ENCODE measurements at regions not wholly inside any gene's neighbourhood (a gene's known extent, or its start where the extent isn't known, plus 50 kb on each side); places are given as distances from the start of the nearest gene placed in this dataset.

- TF ChIP-seq ZUFSP (CRISPR knock-in tag; IDR thresholded peaks at IDR 0.05; ENCODE audit: borderline replicate concordance) = no peak
- TF ChIP-seq PHF20 (CRISPR knock-in tag; IDR thresholded peaks at IDR 0.05) = no peak
- TF ChIP-seq ATF4 (CRISPR knock-in tag; IDR thresholded peaks at IDR 0.05) = peak; percentile 64 to 90; a peak in 3 of 4 replicates
- TF ChIP-seq BCL6 (CRISPR knock-in tag; IDR thresholded peaks at IDR 0.05) = peak; percentile 92
- no peak for TF ChIP-seq AGO1 (IDR thresholded peaks at IDR 0.05; ENCODE audit: low read depth, low read length, poor library complexity, severe bottlenecking)
- TF ChIP-seq BCLAF1 (IDR thresholded peaks at IDR 0.05) = no peak
- peak; percentile 36; the same call in 1 of the 2 replicates for TF ChIP-seq GFI1 (CRISPR knock-in tag; IDR thresholded peaks at IDR 0.05; ENCODE audit: borderline replicate concordance)
- TF ChIP-seq ZNF597 (CRISPR knock-in tag; IDR thresholded peaks at IDR 0.05) = no peak
- TF ChIP-seq ZFY (CRISPR knock-in tag; IDR thresholded peaks at IDR 0.05) = no peak
- 0 out of 2 replicates have a peak, but pooled peaks have one; percentile 73 for TF ChIP-seq MBD4 (IDR thresholded peaks at IDR 0.05; ENCODE audit: borderline replicate concordance, low read length)
- no peak for TF ChIP-seq ZNF562 (CRISPR knock-in tag; IDR thresholded peaks at IDR 0.05; ENCODE audit: borderline replicate concordance)
- TF ChIP-seq ZNF713 (CRISPR knock-in tag; IDR thresholded peaks at IDR 0.05) = no peak
- TF ChIP-seq ZNF800 (CRISPR knock-in tag; IDR thresholded peaks at IDR 0.05) = no peak
- peak; percentile 77 for TF ChIP-seq MED1 (CRISPR knock-in tag; IDR thresholded peaks at IDR 0.05)
- peak; percentile 30; the same call in 1 of the 2 replicates for TF ChIP-seq THAP11 (CRISPR knock-in tag; IDR thresholded peaks at IDR 0.05)
- no peak for TF ChIP-seq TSC22D2 (CRISPR knock-in tag; IDR thresholded peaks at IDR 0.05; ENCODE audit: borderline replicate concordance)
- TF ChIP-seq CBX5 (CRISPR knock-in tag; IDR thresholded peaks at IDR 0.05; ENCODE audit: borderline replicate concordance) = 0 out of 2 replicates have a peak, but pooled peaks have one; percentile 53
These were observed 181.9 kb downstream of the MREG start (continued) for GRCh38 chr2:215831296-215831913.

All from HepG2 (cell line).